ENCODE measurements at regions not wholly inside any gene's neighbourhood (a gene's known extent, or its start where the extent isn't known, plus 50 kb on each side); places are given as distances from the start of the nearest gene placed in this dataset.
A peak's percentile ranks its signal among the peaks of the same experiment; 100 is the strongest.

- POLR2A ChIA-PET, result no interaction called here
- DNase-seq (ENCODE audit: extremely low spot score), result no peak
- CTCF ChIA-PET, result interaction anchor here (0.9 to 2.2 kb wide), 5 partner anchors 9 to 32 kb away, joined by 3 to 6 read pairs (median 4); no protein-coding TSS in a partner anchor
- TF ChIP-seq CTCF (IDR thresholded peaks at IDR 0.05; ENCODE audit: control extremely low read depth, extremely low read depth, low read depth, missing control alignments), result no peak
These were observed 94.1 kb upstream of the GLIS3 start for GRCh38 chr9:4393806-4394523.

- TF ChIP-seq CTCF (IDR thresholded peaks at IDR 0.05; ENCODE audit: control extremely low read depth, extremely low read depth, low read depth, missing control alignments), result no peak
- DNase-seq (ENCODE audit: extremely low spot score), result no peak
- POLR2A ChIA-PET, result no interaction called here
- CTCF ChIA-PET, result interaction anchor here (1.0 to 3.9 kb wide), 2 partner anchors 10 to 215 kb away, joined by 3 to 25 read pairs; no protein-coding TSS in a partner anchor
These were observed 89.9 kb upstream of the GLIS3 start for GRCh38 chr9:4389755-4390154.

- ChIA-PET POLR2A (no interaction called here), CTCF (interaction anchor here (1.0 to 3.9 kb wide), 4 partner anchors 10 to 216 kb away, joined by 3 to 25 read pairs (median 3); no protein-coding TSS in a partner anchor)
- TF ChIP-seq CTCF (IDR thresholded peaks at IDR 0.05; ENCODE audit: control extremely low read depth, extremely low read depth, low read depth, missing control alignments), result no peak
- no peak for DNase-seq (ENCODE audit: extremely low spot score)
These were observed 89.1 kb upstream of the GLIS3 start for GRCh38 chr9:4389003-4389402.

- DNase-seq (ENCODE audit: extremely low spot score), result no peak
- TF ChIP-seq CTCF (IDR thresholded peaks at IDR 0.05; ENCODE audit: control extremely low read depth, extremely low read depth, low read depth, missing control alignments), result peak; percentile 20
- ChIA-PET POLR2A (no interaction called here), CTCF (interaction anchor here (0.8 to 3.9 kb wide), 12 partner anchors 13 to 257 kb away, joined by 3 to 25 read pairs (median 3); no protein-coding TSS in a partner anchor)
These were observed 87.0 kb upstream of the GLIS3 start for GRCh38 chr9:4386819-4387218.

GRCh38 chr9:4384750-4385149 lies 84.9 kb upstream of the GLIS3 start:
- POLR2A ChIA-PET, result no interaction called here
- CTCF ChIA-PET, result interaction anchor here (1.2 to 2.4 kb wide), 6 partner anchors 10 to 255 kb away, joined by 3 to 17 read pairs (median 6); no protein-coding TSS in a partner anchor
- no peak for DNase-seq (ENCODE audit: extremely low spot score)
- TF ChIP-seq CTCF (IDR thresholded peaks at IDR 0.05; ENCODE audit: control extremely low read depth, extremely low read depth, low read depth, missing control alignments), result no peak

GRCh38 chr9:4382722-4383317 lies 83.0 kb upstream of the GLIS3 start:
- peak; percentile 50 for TF ChIP-seq CTCF (IDR thresholded peaks at IDR 0.05; ENCODE audit: control extremely low read depth, extremely low read depth, low read depth, missing control alignments)
- ChIA-PET POLR2A (no interaction called here), CTCF (interaction anchor here (1.0 to 2.3 kb wide), 10 partner anchors 10 to 292 kb away, joined by 3 to 12 read pairs (median 6); no protein-coding TSS in a partner anchor)
- peak; percentile 25 for DNase-seq (ENCODE audit: extremely low spot score)

All from GM10248 (cell line).